Esophagus squamous epithelium (tissue), 4 donors: ENCODE measurements at regions not wholly inside any gene's neighbourhood (a gene's known extent, or its start where the extent isn't known, plus 50 kb on each side); places are given as distances from the start of the nearest gene placed in this dataset.

ENCODE experiments used
- CTCF ChIP-seq, 6 experiments: fragments of 450-650 bp in 4 of 6; fragments of 200-600 bp in 2 of 6; sonication (generic) in 2 of 6; IDR thresholded peaks; one replicate each; pipeline ENCODE4 v1.5.1; 2016 to 2019; ENCODE audit warnings: antibody characterized with exemption in 6 of 6, mild to moderate bottlenecking in 4 of 6, moderate library complexity in 4 of 6
- POLR2A ChIP-seq, 4 donors: fragments of 450-650 bp; IDR thresholded peaks; one replicate each; pipeline ENCODE4 v1.6.1; 2017; ENCODE audit warnings: antibody characterized with exemption in 4 of 4, mild to moderate bottlenecking in 4 of 4, moderate library complexity in 3 of 4

- TF ChIP-seq POLR2A (IDR thresholded peaks at IDR 0.05) (no peak), CTCF (IDR thresholded peaks at IDR 0.05) (peak in 2 of 6 experiments; percentile 7 to 47)
These were observed 80.8 kb upstream of the IQCM start for GRCh38 chr4:149896432-149896831.
